ENCODE measurements at regions not wholly inside any gene's neighbourhood (a gene's known extent, or its start where the extent isn't known, plus 50 kb on each side); places are given as distances from the start of the nearest gene placed in this dataset.
"Not testable (repeated sequence)": the region's sequence is repeated elsewhere in the genome, so short reads cannot be mapped to it uniquely, and the experiment has no call there.

- H3K27ac ChIP-seq: no peak overlapping the region
- WGBS, 2 donors: 0% methylated on average over 3 of the region's 3 CpGs
Observed at GRCh38 chr12:59403259-59403932, 192.4 kb upstream of the SLC16A7 start.

GRCh38 chr12:59401862-59402261, 194.0 kb upstream of the SLC16A7 start:
- intact Hi-C loops (cut with DNase I): no loop called here
- no peak for ATAC-seq

More at GRCh38 chr12:59403259-59403932, 192.4 kb upstream of the SLC16A7 start:
- Histone ChIP-seq H3K4me1 (peaks cover 0 to 14% (median 0%) of the 10 kb centered on the region in 3 donors), H3K4me3 (no peak overlapping the region), H3K27me3 (no peaks in the 10 kb centered on the region), H3K36me3 (no peaks in the 10 kb centered on the region), H3K9me3 (no peaks in the 10 kb centered on the region)
- intact Hi-C loops (cut with DNase I): no loop called here
- TF ChIP-seq CTCF (IDR thresholded peaks at IDR 0.05): peak; percentile 37 to 66 (median 51)
- ATAC-seq (peak; percentile 70 to 96 (median 95)), DNase-seq (peak in 3 of 6 donors; percentile 24 to 56 (median 26)), FAIRE-seq (peak; percentile 83)

GRCh38 chr12:59398164-59398563, 197.7 kb upstream of the SLC16A7 start:
- TF ChIP-seq CTCF (IDR thresholded peaks at IDR 0.05): no peak
- no peak overlapping the region for H3K27ac ChIP-seq
- FAIRE-seq (no peak), DNase-seq (no peak), ATAC-seq (no peak)
- no peaks in the 10 kb centered on the region for H3K9me3 ChIP-seq
- H3K27me3 ChIP-seq: no peaks in the 10 kb centered on the region
- H3K36me3 ChIP-seq: no peaks in the 10 kb centered on the region
- WGBS, 2 donors: 77 to 81% methylated on average over 1 of the region's 1 CpG
- H3K4me1 ChIP-seq: no peaks in the 10 kb centered on the region
- no peak overlapping the region for H3K4me3 ChIP-seq
- intact Hi-C loops (cut with DNase I): no loop called here

More at GRCh38 chr12:59401862-59402261, 194.0 kb upstream of the SLC16A7 start:
- Histone ChIP-seq H3K27ac (no peak overlapping the region), H3K4me1 (peaks cover 0 to 14% (median 0%) of the 10 kb centered on the region in 3 donors), H3K27me3 (no peaks in the 10 kb centered on the region), H3K36me3 (no peaks in the 10 kb centered on the region), H3K9me3 (no peaks in the 10 kb centered on the region), H3K4me3 (no peak overlapping the region)
- no peak for TF ChIP-seq CTCF (IDR thresholded peaks at IDR 0.05)
- DNase-seq (no peak), FAIRE-seq (no peak)
- WGBS, 2 donors: 77 to 88% methylated on average over 2 of the region's 2 CpGs

GRCh38 chr12:59396919-59397318, 198.9 kb upstream of the SLC16A7 start:
- H3K4me1 ChIP-seq: no peaks in the 10 kb centered on the region
- no peak for FAIRE-seq
- no peak for DNase-seq
- H3K9me3 ChIP-seq: no peaks in the 10 kb centered on the region
- no peak for TF ChIP-seq CTCF (IDR thresholded peaks at IDR 0.05)
- H3K27me3 ChIP-seq: no peaks in the 10 kb centered on the region
- intact Hi-C loops (cut with DNase I): no loop called here
- no peaks in the 10 kb centered on the region for H3K36me3 ChIP-seq
- ATAC-seq: no peak
- WGBS, 2 donors: 85 to 89% methylated on average over 4 of the region's 4 CpGs
- no peak overlapping the region for H3K4me3 ChIP-seq
- no peak overlapping the region for H3K27ac ChIP-seq

GRCh38 chr12:59396519-59396918, 199.3 kb upstream of the SLC16A7 start:
- TF ChIP-seq CTCF (IDR thresholded peaks at IDR 0.05): no peak
- intact Hi-C loops (cut with DNase I): no loop called here
- no peaks in the 10 kb centered on the region for H3K4me1 ChIP-seq
- H3K36me3 ChIP-seq: no peaks in the 10 kb centered on the region
- no peaks in the 10 kb centered on the region for H3K27me3 ChIP-seq
- no peak for DNase-seq
- ATAC-seq: no peak
- no peak overlapping the region for H3K27ac ChIP-seq
- H3K9me3 ChIP-seq: no peaks in the 10 kb centered on the region
- no peak for FAIRE-seq
- no peak overlapping the region for H3K4me3 ChIP-seq

GRCh38 chr12:59395310-59395709, 200.5 kb upstream of the SLC16A7 start:
- H3K9me3 ChIP-seq; H3K27ac ChIP-seq; intact Hi-C loops (cut with DNase I); DNase-seq; FAIRE-seq; H3K4me1 ChIP-seq; ATAC-seq; H3K4me3 ChIP-seq; H3K36me3 ChIP-seq; H3K27me3 ChIP-seq: not testable (repeated sequence)

Data from pancreas (tissue), 10 donors.